Activated B cell treated with CpG ODN at 0.5 μM for 24 hours (primary cell): ENCODE measurements at regions not wholly inside any gene's neighbourhood (a gene's known extent, or its start where the extent isn't known, plus 50 kb on each side); places are given as distances from the start of the nearest gene placed in this dataset.

ENCODE experiments used
- ATAC-seq: fragments of 200-7000 bp; cut with Tn5 transposase; one replicate; pipeline ENCODE4 v1.10.0; 2021; ENCODE audit warnings: low read depth, mild to moderate bottlenecking, moderate library complexity
- CTCF ChIA-PET: fragments of 350-600 bp; sonication (Branson Sonifier 250); formaldehyde crosslinking; loops from one replicate; lab custom pipeline; 2021; ENCODE audit warnings: antibody characterized with exemption; lab: Charles Lee
- POLR2A ChIA-PET: fragments of 350-600 bp; sonication (Branson Sonifier 250); formaldehyde crosslinking; loops from one replicate; lab custom pipeline; 2021; ENCODE audit warnings: antibody characterized with exemption; lab: Charles Lee
- DNase-seq: peaks from one replicate; pipeline ENCODE4 v3.0.0; 2022
- H3K27ac Mint-ChIP-seq: one replicate; pipeline ENCODE4 v1.8.0; 2020; ENCODE audit warnings: mixed read lengths
- H3K27me3 Mint-ChIP-seq: one replicate; pipeline ENCODE4 v1.8.0; 2021; ENCODE audit warnings: mixed read lengths
- H3K36me3 Mint-ChIP-seq: one replicate; pipeline ENCODE4 v1.8.0; 2021; ENCODE audit warnings: low read depth, mixed read lengths
- H3K4me1 Mint-ChIP-seq: one replicate; pipeline ENCODE4 v1.8.0; 2021; ENCODE audit warnings: mixed read lengths
- H3K4me3 Mint-ChIP-seq: one replicate; pipeline ENCODE4 v1.8.0; 2020; ENCODE audit warnings: mild to moderate bottlenecking, mixed read lengths
- H3K9me3 Mint-ChIP-seq: one replicate; pipeline ENCODE4 v1.8.0; 2020; ENCODE audit warnings: mixed read lengths
- intact Hi-C: fragments of 100-400 bp; cut with micrococcal nuclease; formaldehyde crosslinking; loops from one replicate; pipeline ENCODE4 v1.15.1; 2024
- TF ChIP-seq, protein P1 (sequence below): fragments of 200-600 bp; IDR thresholded peaks from one replicate; pipeline ENCODE4 v1.8.0; 2022; ENCODE audit warnings: antibody characterized with exemption, mild to moderate bottlenecking

DNA sequence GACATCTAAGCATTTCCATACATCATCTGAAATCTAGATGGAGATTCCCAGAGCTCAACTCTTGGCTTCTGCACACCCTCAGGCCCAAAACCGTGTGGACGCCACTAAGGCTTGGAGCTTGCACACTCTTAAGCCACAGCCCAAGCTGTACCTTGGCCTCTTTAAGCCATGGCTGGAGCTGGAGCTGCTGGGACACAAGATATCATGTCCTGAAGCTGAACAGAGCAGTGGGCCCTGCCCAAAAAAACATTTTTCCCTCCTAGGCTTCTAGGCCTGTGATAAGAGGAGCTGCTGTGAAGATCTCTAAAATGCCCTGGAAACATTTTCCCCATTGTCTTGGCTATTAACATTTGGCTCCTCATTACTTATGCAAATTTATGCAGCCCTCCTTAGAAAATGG, 188.7 kb upstream of the MBNL1 start:
- no peak overlapping the region for H3K4me3 Mint-ChIP-seq
- ChIA-PET CTCF (no interaction called here), POLR2A (no interaction called here)
- H3K27me3 Mint-ChIP-seq = no peaks in the 10 kb centered on the region
- H3K9me3 Mint-ChIP-seq = peaks cover 4% of the 10 kb centered on the region
- no peak overlapping the region for H3K27ac Mint-ChIP-seq
- H3K36me3 Mint-ChIP-seq = no peaks in the 10 kb centered on the region
- TF ChIP-seq, protein P1, sequence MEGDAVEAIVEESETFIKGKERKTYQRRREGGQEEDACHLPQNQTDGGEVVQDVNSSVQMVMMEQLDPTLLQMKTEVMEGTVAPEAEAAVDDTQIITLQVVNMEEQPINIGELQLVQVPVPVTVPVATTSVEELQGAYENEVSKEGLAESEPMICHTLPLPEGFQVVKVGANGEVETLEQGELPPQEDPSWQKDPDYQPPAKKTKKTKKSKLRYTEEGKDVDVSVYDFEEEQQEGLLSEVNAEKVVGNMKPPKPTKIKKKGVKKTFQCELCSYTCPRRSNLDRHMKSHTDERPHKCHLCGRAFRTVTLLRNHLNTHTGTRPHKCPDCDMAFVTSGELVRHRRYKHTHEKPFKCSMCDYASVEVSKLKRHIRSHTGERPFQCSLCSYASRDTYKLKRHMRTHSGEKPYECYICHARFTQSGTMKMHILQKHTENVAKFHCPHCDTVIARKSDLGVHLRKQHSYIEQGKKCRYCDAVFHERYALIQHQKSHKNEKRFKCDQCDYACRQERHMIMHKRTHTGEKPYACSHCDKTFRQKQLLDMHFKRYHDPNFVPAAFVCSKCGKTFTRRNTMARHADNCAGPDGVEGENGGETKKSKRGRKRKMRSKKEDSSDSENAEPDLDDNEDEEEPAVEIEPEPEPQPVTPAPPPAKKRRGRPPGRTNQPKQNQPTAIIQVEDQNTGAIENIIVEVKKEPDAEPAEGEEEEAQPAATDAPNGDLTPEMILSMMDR = no peak
- intact Hi-C loops = loop anchor here (5.0 to 10.0 kb wide), 2 partner anchors 92 to 215 kb away; no protein-coding TSS in a partner anchor
- ATAC-seq (no peak), DNase-seq (no peak)
- H3K4me1 Mint-ChIP-seq = no peaks in the 10 kb centered on the region

DNA sequence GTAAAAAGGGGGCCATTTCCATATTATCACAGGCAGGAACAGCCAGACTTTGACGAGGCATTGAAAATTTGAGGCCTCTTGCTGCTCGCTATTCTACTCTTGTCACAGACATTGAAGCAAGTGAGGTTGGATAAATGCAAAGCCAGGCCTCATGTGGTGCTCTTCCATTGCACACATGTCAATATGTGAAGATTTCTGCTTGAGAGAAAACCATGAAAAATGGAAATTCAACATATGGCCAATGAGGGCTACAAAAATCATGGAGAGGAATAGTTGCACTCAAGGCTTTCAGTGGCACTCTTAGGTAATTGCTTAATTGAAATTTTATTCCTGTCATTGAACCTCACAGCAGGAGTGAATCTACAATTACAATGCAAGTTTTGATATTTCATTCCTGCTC, 185.6 kb upstream of the MBNL1 start:
- no peaks in the 10 kb centered on the region for H3K27me3 Mint-ChIP-seq

DNA sequence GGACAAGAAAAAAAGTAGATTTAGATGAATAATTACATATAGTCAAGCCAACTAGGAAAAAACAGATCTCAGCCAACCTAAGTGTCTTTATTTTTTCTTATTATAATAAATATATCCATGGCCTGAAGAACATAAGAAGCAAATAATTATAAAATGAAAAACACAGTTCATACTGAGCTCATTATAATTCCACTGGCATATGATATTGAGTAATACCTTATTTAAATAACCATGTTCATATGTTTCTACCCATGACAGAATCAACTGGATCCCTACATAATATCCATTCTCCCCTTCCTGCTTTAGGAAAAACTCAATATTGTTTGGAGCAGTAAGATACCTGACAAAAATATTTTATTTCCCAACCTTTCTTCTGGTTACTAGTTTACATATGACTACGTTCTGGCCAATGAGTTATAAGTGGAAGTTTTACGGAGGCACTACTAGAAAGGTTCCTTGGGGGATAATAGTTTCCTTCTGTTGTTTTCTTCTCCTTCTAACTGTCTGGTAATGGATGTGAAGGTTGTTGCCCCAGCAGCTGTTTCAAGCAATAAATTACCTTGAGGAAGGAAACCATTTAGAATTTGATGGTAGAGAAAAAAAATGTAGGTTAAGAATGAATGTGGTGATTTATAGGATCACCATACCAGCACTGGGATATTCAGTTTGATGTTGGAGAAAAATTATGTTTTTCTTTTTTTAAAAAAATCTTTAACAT, 184.1 kb upstream of the MBNL1 start:
- TF ChIP-seq, protein P1 = no peak
- no peaks in the 10 kb centered on the region for H3K9me3 Mint-ChIP-seq
- no peaks in the 10 kb centered on the region for H3K27me3 Mint-ChIP-seq
- ATAC-seq (no peak), DNase-seq (no peak)
- H3K27ac Mint-ChIP-seq = no peak overlapping the region
- H3K36me3 Mint-ChIP-seq = no peaks in the 10 kb centered on the region
- H3K4me1 Mint-ChIP-seq = no peaks in the 10 kb centered on the region
- CTCF ChIA-PET = no interaction called here
- no peak overlapping the region for H3K4me3 Mint-ChIP-seq
- intact Hi-C loops = no loop called here
- POLR2A ChIA-PET = no interaction called here

More for the DNA sequence above, 185.6 kb upstream of the MBNL1 start:
- DNase-seq (no peak), ATAC-seq (no peak)
- CTCF ChIA-PET = no interaction called here
- H3K36me3 Mint-ChIP-seq = no peaks in the 10 kb centered on the region
- H3K9me3 Mint-ChIP-seq = peaks cover 4% of the 10 kb centered on the region
- intact Hi-C loops = no loop called here
- no peak overlapping the region for H3K4me3 Mint-ChIP-seq
- POLR2A ChIA-PET = no interaction called here
- no peak overlapping the region for H3K27ac Mint-ChIP-seq
- H3K4me1 Mint-ChIP-seq = no peaks in the 10 kb centered on the region
- TF ChIP-seq, protein P1 = no peak

DNA sequence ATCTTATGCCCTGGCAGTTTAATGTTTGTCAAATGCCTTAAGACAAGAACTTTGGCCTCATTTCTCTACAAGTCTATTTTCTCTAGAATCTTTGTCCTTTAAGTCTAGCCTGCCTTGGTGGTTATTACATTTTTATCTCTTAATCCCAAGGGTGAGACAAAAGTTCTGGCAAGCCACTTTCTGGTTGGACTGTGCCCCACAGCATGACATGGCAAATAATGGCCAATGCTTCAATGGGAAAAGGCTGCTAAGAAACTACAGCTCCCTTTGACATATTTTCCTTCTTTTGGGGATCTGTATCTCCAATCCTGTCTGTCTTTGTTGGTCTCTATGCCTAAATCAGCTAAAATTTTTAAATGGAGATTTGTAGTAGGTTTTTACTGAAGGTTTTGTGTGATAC, 181.6 kb upstream of the MBNL1 start:
- ChIA-PET POLR2A (no interaction called here), CTCF (no interaction called here)
- no peaks in the 10 kb centered on the region for H3K36me3 Mint-ChIP-seq
- DNase-seq = no peak
- no peak overlapping the region for H3K27ac Mint-ChIP-seq
- no peaks in the 10 kb centered on the region for H3K9me3 Mint-ChIP-seq
- TF ChIP-seq, protein P1 = no peak
- H3K4me3 Mint-ChIP-seq = no peak overlapping the region
- ATAC-seq = no peak
- no peaks in the 10 kb centered on the region for H3K4me1 Mint-ChIP-seq
- intact Hi-C loops = no loop called here
- no peaks in the 10 kb centered on the region for H3K27me3 Mint-ChIP-seq

DNA sequence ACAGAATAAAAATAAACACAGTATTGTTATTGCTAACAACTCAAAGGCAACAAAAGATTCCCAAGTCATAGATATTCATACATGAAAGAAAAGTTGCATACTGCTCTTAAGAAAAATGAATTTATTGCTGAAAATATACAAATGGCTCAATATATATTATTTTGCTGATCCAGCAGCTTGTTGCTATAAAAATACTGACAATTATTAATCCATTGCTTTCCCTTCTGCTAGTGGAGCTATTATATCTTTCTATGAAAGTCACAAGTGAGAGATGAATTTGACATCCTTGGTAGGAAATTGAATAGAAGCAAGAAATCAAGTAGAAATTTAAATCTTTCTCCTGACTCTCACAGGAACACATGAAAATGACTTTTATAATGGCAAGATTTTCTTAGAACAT, 179.2 kb upstream of the MBNL1 start:
- H3K4me1 Mint-ChIP-seq = no peaks in the 10 kb centered on the region
- no peak overlapping the region for H3K27ac Mint-ChIP-seq
- H3K27me3 Mint-ChIP-seq = no peaks in the 10 kb centered on the region
- TF ChIP-seq, protein P1 = no peak
- H3K36me3 Mint-ChIP-seq = no peaks in the 10 kb centered on the region
- intact Hi-C loops = no loop called here
- ChIA-PET CTCF (no interaction called here), POLR2A (no interaction called here)
- DNase-seq (no peak), ATAC-seq (no peak)
- no peak overlapping the region for H3K4me3 Mint-ChIP-seq
- H3K9me3 Mint-ChIP-seq = no peaks in the 10 kb centered on the region
